WTC11 (cell line): ENCODE measurements at regions not wholly inside any gene's neighbourhood (a gene's known extent, or its start where the extent isn't known, plus 50 kb on each side); places are given as distances from the start of the nearest gene placed in this dataset.

ENCODE experiments used
- ATAC-seq: fragments of 200-7000 bp; cut with Tn5 transposase; 2 replicates; pipeline ENCODE4 v1.10.0; 2021; ENCODE audit warnings: mild to moderate bottlenecking, moderate library complexity
- CTCF ChIA-PET: fragments of 300-600 bp; sonication (Branson Sonifier 250); formaldehyde crosslinking; loops from one replicate; lab custom pipeline; 2021; ENCODE audit warnings: antibody characterized with exemption; lab: Charles Lee
- POLR2A ChIA-PET: fragments of 350-600 bp; sonication (Branson Sonifier 250); formaldehyde crosslinking; loops from one replicate; lab custom pipeline; 2021; ENCODE audit warnings: antibody characterized with exemption; lab: Charles Lee
- DNase-seq: peaks from one replicate; pipeline ENCODE4 v3.0.0; 2021; ENCODE audit warnings: low spot score
- H3K27ac Mint-ChIP-seq: 2 replicates; pipeline ENCODE4 v1.8.0; 2021; ENCODE audit warnings: mixed read lengths
- H3K27me3 Mint-ChIP-seq: 2 replicates; pipeline ENCODE4 v1.8.0; 2021; ENCODE audit warnings: low read depth, mild to moderate bottlenecking, moderate library complexity, mixed read lengths
- H3K36me3 Mint-ChIP-seq: 2 replicates; pipeline ENCODE4 v1.8.0; 2021; ENCODE audit warnings: mixed read lengths
- H3K4me1 Mint-ChIP-seq: 2 replicates; pipeline ENCODE4 v1.8.0; 2022; ENCODE audit warnings: mixed read lengths
- H3K4me3 Mint-ChIP-seq: 2 replicates; pipeline ENCODE4 v1.8.0; 2021; ENCODE audit warnings: mild to moderate bottlenecking, moderate library complexity, mixed read lengths
- H3K9me3 Mint-ChIP-seq: 2 replicates; pipeline ENCODE4 v1.8.0; 2021; ENCODE audit warnings: mixed read lengths
- ARID4B ChIP-seq: sonication (generic); formaldehyde crosslinking; IDR thresholded peaks from 2 replicates; pipeline ENCODE4 v1.8.0; 2023; ENCODE audit warnings: missing genetic modification reagents, mild to moderate bottlenecking, borderline replicate concordance
- ATF1 ChIP-seq: sonication (generic); formaldehyde crosslinking; IDR thresholded peaks from 2 replicates; pipeline ENCODE4 v1.8.1; 2023; ENCODE audit warnings: mild to moderate bottlenecking, moderate library complexity, missing genetic modification reagents
- ATF3 ChIP-seq: sonication (generic); formaldehyde crosslinking; conservative IDR thresholded peaks from 2 replicates; pipeline ENCODE4 v1.8.1; 2022; ENCODE audit warnings: mild to moderate bottlenecking, missing genetic modification reagents
- ATF6 ChIP-seq: sonication (generic); formaldehyde crosslinking; IDR thresholded peaks from 2 replicates; pipeline ENCODE4 v1.8.1; 2023; ENCODE audit warnings: mild to moderate bottlenecking, missing genetic modification reagents
- CREB1 ChIP-seq: sonication (generic); formaldehyde crosslinking; IDR thresholded peaks from 2 replicates; pipeline ENCODE4 v1.8.0; 2023; ENCODE audit warnings: mild to moderate bottlenecking, missing genetic modification reagents
- ESRRA ChIP-seq: sonication (generic); formaldehyde crosslinking; IDR thresholded peaks from 2 replicates; pipeline ENCODE4 v1.8.1; 2022; ENCODE audit warnings: mild to moderate bottlenecking, missing genetic modification reagents, borderline replicate concordance
- FOXJ3 ChIP-seq: sonication (generic); formaldehyde crosslinking; IDR thresholded peaks from 2 replicates; pipeline ENCODE4 v1.9.0; 2021; ENCODE audit warnings: missing genetic modification reagents, mild to moderate bottlenecking, borderline replicate concordance
- GABPB1 ChIP-seq: sonication (generic); formaldehyde crosslinking; IDR thresholded peaks from 2 replicates; pipeline ENCODE4 v1.8.1; 2023; ENCODE audit warnings: mild to moderate bottlenecking, missing genetic modification reagents
- GTF2I ChIP-seq: fragments of 250-450 bp; sonication (Bioruptor Pico); conservative IDR thresholded peaks from 2 replicates; pipeline ENCODE4 v1.4.0; 2021; ENCODE audit warnings: mild to moderate bottlenecking
- JAZF1 ChIP-seq: fragments of 250-450 bp; sonication (Bioruptor Pico); IDR thresholded peaks from 2 replicates; pipeline ENCODE4 v1.9.0; 2021; ENCODE audit warnings: moderate library complexity, mild to moderate bottlenecking, inconsistent platforms
- KAT7 ChIP-seq: sonication (generic); formaldehyde crosslinking; IDR thresholded peaks from 2 replicates; pipeline ENCODE4 v1.8.1; 2023; ENCODE audit warnings: missing genetic modification reagents, mild to moderate bottlenecking, borderline replicate concordance
- PRRX2 ChIP-seq: fragments of 250-450 bp; sonication (Bioruptor Pico); IDR thresholded peaks from 2 replicates; pipeline ENCODE4 v1.8.0; 2021; ENCODE audit warnings: mild to moderate bottlenecking
- SMAD3 ChIP-seq: sonication (generic); formaldehyde crosslinking; IDR thresholded peaks from 2 replicates; pipeline ENCODE4 v1.8.0; 2022; ENCODE audit warnings: missing genetic modification reagents, mild to moderate bottlenecking, borderline replicate concordance
- TCF7 ChIP-seq: sonication (generic); formaldehyde crosslinking; IDR thresholded peaks from 2 replicates; pipeline ENCODE4 v1.8.0; 2022; ENCODE audit warnings: mild to moderate bottlenecking, low read depth, missing genetic modification reagents, moderate library complexity
- TEAD4 ChIP-seq: sonication (generic); formaldehyde crosslinking; IDR thresholded peaks from 2 replicates; pipeline ENCODE4 v1.8.0; 2022; ENCODE audit warnings: mild to moderate bottlenecking, missing genetic modification reagents
- USF1 ChIP-seq: sonication (generic); formaldehyde crosslinking; IDR thresholded peaks from 2 replicates; pipeline ENCODE4 v1.8.0; 2022; ENCODE audit warnings: mild to moderate bottlenecking, missing genetic modification reagents
- ZNF219 ChIP-seq: sonication (generic); formaldehyde crosslinking; IDR thresholded peaks from 2 replicates; pipeline ENCODE4 v1.8.0; 2023; ENCODE audit warnings: missing genetic modification reagents, mild to moderate bottlenecking, borderline replicate concordance
- ZNF232 ChIP-seq: sonication (generic); formaldehyde crosslinking; IDR thresholded peaks from 2 replicates; pipeline ENCODE4 v1.8.0; 2022; ENCODE audit warnings: mild to moderate bottlenecking, missing genetic modification reagents
- ZNF263 ChIP-seq: sonication (generic); formaldehyde crosslinking; IDR thresholded peaks from 2 replicates; pipeline ENCODE4 v1.8.1; 2022; ENCODE audit warnings: low read depth, mild to moderate bottlenecking, moderate library complexity, missing genetic modification reagents
- ZNF423 ChIP-seq: fragments of 250-450 bp; sonication (Bioruptor Pico); IDR thresholded peaks from 2 replicates; pipeline ENCODE4 v2.1.2; 2022; ENCODE audit warnings: mild to moderate bottlenecking, moderate library complexity

- TF ChIP-seq ARID4B (CRISPR knock-in tag), result no peak
- no peak for TF ChIP-seq ATF1 (CRISPR knock-in tag)
- TF ChIP-seq ZNF263 (CRISPR knock-in tag), result no peak
- TF ChIP-seq KAT7, result no peak
- TF ChIP-seq TEAD4 (CRISPR knock-in tag), result no peak
- TF ChIP-seq ESRRA (CRISPR knock-in tag), result no peak
- no peak for TF ChIP-seq PRRX2 (CRISPR knock-in tag)
- no peak for TF ChIP-seq SMAD3 (CRISPR knock-in tag)
- TF ChIP-seq ZNF423 (CRISPR knock-in tag), result no peak
These were observed 70.5 kb upstream of the SRD5A2 start (continued) for GRCh38 chr2:31651267-31651666.

- H3K36me3 Mint-ChIP-seq, result no peaks in the 10 kb centered on the region
- TF ChIP-seq GABPB1 (no peak), ZNF219 (CRISPR knock-in tag) (no peak), GTF2I (CRISPR knock-in tag) (no peak), ATF3 (CRISPR knock-in tag) (no peak), FOXJ3 (CRISPR knock-in tag) (no peak), TCF7 (CRISPR knock-in tag) (no peak), JAZF1 (CRISPR knock-in tag) (no peak), ATF6 (CRISPR knock-in tag) (no peak), USF1 (CRISPR knock-in tag) (no peak), CREB1 (CRISPR knock-in tag) (no peak), ZNF232 (CRISPR knock-in tag) (no peak)
- no peaks in the 10 kb centered on the region for H3K4me1 Mint-ChIP-seq
- H3K9me3 Mint-ChIP-seq, result peaks cover 10% of the 10 kb centered on the region
- CTCF ChIA-PET, result no interaction called here
- DNase-seq, result peak; percentile 21
- no peak overlapping the region for H3K4me3 Mint-ChIP-seq
- H3K27ac Mint-ChIP-seq, result no peak overlapping the region
- H3K27me3 Mint-ChIP-seq, result no peaks in the 10 kb centered on the region; the same call in 1 of the 2 replicates
- no peak for ATAC-seq
- POLR2A ChIA-PET, result no interaction called here
These were observed 63.8 kb upstream of the SRD5A2 start for GRCh38 chr2:31644551-31644950.
